HL-60 (cell line): ENCODE measurements at regions not wholly inside any gene's neighbourhood (a gene's known extent, or its start where the extent isn't known, plus 50 kb on each side); places are given as distances from the start of the nearest gene placed in this dataset.

Experiments
- DNase-seq, 2 experiments: peaks; one replicate each; pipeline ENCODE4 v3.0.0-alpha.2; 2010 to 2020; ENCODE audit warnings: low read depth in 1 of 2, low spot score in 1 of 2
- H3K27ac ChIP-seq: fragments of 250-450 bp; sonication (Bioruptor Pico); replicated peaks from 2 replicates; pipeline ENCODE4 v1.5.1; 2020; ENCODE audit warnings: mild to moderate bottlenecking, moderate library complexity
- H3K27me3 ChIP-seq: fragments of 250-450 bp; sonication (Bioruptor Pico); 2 replicates; pipeline ENCODE4 v1.5.1; 2021; ENCODE audit warnings: mild to moderate bottlenecking, moderate library complexity; ENCODE audit not compliant: insufficient read depth, poor library complexity, severe bottlenecking
- H3K4me3 ChIP-seq: replicated peaks from 2 replicates; pipeline ENCODE4 v1.5.1; 2011; ENCODE audit warnings: mild to moderate bottlenecking, control low read depth, low read length; ENCODE audit not compliant: insufficient read depth
- CTCF ChIP-seq: IDR thresholded peaks from one replicate; pipeline ENCODE4 v1.5.1; 2011; ENCODE audit warnings: low read length, control low read depth, inconsistent platforms; ENCODE audit not compliant: insufficient read depth
- GABPA ChIP-seq: IDR thresholded peaks from 2 replicates; pipeline ENCODE4 v1.6.1; 2012; ENCODE audit warnings: low read depth
- POLR2AphosphoS5 ChIP-seq: IDR thresholded peaks from 2 replicates; pipeline ENCODE4 v1.6.1; 2012; ENCODE audit warnings: low read depth
- REST ChIP-seq: IDR thresholded peaks from 2 replicates; pipeline ENCODE4 v1.6.1; 2012; ENCODE audit warnings: low read depth; ENCODE audit not compliant: insufficient replicate concordance
- SPI1 ChIP-seq: IDR thresholded peaks from 2 replicates; pipeline ENCODE4 v1.6.1; 2012; ENCODE audit warnings: low read depth, mild to moderate bottlenecking, borderline replicate concordance

DNA sequence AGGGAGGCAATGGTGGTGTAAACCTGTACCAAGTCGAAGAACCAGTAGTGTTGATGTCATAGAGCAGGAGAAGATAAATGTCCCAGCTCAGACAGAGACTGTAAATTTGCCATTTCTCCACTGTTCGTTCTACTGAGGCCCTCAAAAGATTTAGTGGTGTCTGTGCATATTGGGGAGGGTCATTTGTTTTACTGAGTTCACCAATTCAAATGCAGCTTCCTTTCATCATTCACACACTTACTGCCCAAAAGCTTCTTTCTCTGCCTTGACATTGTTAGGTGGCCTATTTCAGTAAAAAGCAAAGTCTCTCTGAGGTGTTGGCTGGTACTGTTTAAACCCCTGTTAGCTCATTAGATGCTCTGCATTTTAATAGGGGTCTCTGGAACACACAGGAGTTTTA, 86.2 kb upstream of the EDNRB start:
- no peak overlapping the region for H3K27ac ChIP-seq
- H3K4me3 ChIP-seq: no peak overlapping the region
- TF ChIP-seq REST (no peak), GABPA (no peak), POLR2AphosphoS5 (no peak), SPI1 (no peak), CTCF (no peak)
- DNase-seq: no peak
- no peaks in the 10 kb centered on the region for H3K27me3 ChIP-seq

GRCh38 chr13:77999746-78000145, 81.1 kb upstream of the EDNRB start:
- no peak overlapping the region for H3K27ac ChIP-seq
- TF ChIP-seq SPI1 (no peak), REST (no peak), GABPA (no peak), CTCF (no peak), POLR2AphosphoS5 (no peak)
- no peak for DNase-seq
- H3K4me3 ChIP-seq: no peak overlapping the region
- H3K27me3 ChIP-seq: no peaks in the 10 kb centered on the region

DNA sequence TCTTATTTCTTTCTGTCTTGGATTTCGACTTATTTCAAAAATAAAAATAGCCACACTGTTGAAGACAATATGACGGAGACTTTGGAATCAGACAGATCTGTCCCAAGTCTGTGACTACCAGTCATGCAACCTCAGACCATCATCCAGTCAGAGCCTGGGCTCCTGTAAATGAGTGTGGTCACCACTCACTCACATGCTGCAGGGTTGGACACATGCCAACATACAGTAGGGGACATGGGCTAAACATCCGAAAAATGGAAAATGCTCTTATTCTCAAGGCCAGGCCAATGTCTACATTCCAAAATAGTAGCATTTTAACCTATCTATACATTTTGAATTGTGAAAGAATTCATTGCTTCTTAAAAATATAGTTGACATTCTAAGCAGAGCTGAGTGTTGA, 75.5 kb upstream of the EDNRB start:
- Histone ChIP-seq H3K4me3 (no peak overlapping the region), H3K27ac (no peak overlapping the region), H3K27me3 (no peaks in the 10 kb centered on the region)
- no peak for TF ChIP-seq REST
- no peak for TF ChIP-seq POLR2AphosphoS5
- TF ChIP-seq CTCF: no peak
- TF ChIP-seq GABPA: no peak
- no peak for TF ChIP-seq SPI1
- no peak for DNase-seq
